CD4-positive, alpha-beta T cell treated with Interleukin-12 subunit alpha and Interleukin-12 subunit beta, for 1 hour (primary cell): ENCODE measurements at regions not wholly inside any gene's neighbourhood (a gene's known extent, or its start where the extent isn't known, plus 50 kb on each side); places are given as distances from the start of the nearest gene placed in this dataset.

ENCODE experiments used
- DNase-seq: peaks from one replicate; pipeline ENCODE4 v3.0.0-alpha.2; 2020

DNA sequence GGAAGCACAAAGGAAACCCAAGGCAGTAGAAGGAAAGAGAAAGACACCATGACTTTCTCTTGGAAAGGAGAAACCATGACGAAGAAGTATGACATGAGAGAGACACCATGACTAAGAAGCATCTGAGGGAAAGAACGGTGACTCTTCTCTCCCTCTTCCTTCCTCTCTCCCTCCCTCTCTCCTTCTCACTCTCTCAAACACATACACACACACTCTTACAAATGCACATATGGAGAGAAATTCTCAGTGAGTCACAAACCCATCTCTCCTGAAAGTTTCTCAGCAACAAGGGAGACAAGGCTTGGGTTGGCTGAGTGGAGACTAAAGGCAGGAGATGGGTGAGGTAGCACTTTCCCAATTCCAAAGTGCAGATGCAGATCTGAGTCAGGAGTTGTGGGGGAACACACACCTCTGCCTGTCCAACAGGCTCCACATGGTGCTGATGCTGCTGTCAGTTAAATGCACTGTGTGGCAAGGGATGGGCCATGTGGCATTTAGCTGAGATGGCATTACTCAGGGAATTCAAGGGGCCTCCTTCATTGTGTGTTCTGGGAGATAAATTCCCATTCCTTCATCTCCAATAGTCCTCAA lies 336.7 kb upstream of the C16orf82 start:
- DNase-seq: no peak

DNA sequence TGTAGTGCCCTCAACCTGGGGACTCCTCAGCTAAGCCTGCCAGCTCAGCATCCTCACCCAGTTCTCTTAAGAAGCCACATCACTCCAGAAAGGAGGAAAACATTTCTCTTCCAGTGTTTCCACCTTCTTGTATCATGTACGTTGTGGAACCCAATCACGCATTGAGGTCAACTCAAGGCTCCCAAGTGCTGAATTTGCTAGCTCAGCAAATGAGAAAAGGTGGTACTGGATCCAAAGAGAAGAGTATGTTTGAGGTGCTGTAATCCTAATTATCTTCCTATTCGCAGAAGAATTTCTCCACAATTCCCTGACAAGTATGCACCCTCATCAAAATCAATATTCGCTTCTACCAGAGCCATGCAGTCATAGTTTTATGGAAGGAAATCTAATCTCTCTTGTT lies 335.0 kb upstream of the C16orf82 start:
- no peak for DNase-seq

DNA sequence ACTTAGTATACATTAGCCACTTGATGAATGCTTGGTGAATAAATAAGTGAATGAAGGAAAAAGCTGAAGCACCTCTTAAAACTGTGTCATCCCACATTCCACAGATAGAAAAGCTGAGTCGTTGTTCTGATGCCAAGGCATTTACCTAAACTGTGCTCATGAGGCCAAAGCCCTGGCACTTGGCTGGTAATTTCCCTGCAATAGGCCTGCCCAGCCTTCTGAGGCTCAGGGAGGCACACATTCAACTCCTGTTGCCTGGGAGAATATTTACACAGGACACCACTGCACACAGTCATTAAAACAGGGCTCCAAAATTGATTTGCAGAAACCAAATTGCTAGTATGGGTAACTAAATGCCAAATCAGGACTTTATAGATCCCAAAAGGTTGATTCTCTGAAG lies 333.0 kb upstream of the C16orf82 start:
- no peak for DNase-seq

- no peak for DNase-seq
Measured at GRCh38 chr16:26735521-26735920, 331.2 kb upstream of the C16orf82 start.

- DNase-seq: no peak
Measured at GRCh38 chr16:26736084-26736483, 330.6 kb upstream of the C16orf82 start.

- DNase-seq: no peak
Measured at GRCh38 chr16:26740771-26741170, 326.0 kb upstream of the C16orf82 start.

GRCh38 chr16:26742040-26742439 lies 324.7 kb upstream of the C16orf82 start:
- DNase-seq: no peak

- no peak for DNase-seq
Measured at GRCh38 chr16:26744430-26744829, 322.3 kb upstream of the C16orf82 start.

DNA sequence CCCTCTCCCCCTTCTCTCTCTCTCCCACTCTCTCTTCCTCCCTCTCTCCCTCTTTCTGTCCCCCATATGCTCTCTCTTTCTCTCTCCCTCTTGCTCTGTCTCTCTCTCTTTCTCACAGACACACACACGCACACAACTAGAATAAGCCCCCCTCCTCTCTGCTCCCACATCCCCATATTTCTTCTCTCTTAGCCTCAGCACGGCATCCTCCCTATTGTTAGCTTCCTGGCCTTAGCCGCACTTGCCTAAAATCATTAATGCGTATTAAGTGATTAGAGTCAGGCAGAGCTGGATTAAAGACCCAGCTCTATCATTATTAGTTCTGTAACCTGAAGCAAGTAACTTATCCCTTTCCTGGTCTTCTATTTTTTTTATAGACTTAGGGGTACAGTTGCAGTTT lies 319.0 kb upstream of the C16orf82 start:
- no peak for DNase-seq

GRCh38 chr16:26749072-26749471 lies 317.7 kb upstream of the C16orf82 start:
- DNase-seq: no peak

DNA sequence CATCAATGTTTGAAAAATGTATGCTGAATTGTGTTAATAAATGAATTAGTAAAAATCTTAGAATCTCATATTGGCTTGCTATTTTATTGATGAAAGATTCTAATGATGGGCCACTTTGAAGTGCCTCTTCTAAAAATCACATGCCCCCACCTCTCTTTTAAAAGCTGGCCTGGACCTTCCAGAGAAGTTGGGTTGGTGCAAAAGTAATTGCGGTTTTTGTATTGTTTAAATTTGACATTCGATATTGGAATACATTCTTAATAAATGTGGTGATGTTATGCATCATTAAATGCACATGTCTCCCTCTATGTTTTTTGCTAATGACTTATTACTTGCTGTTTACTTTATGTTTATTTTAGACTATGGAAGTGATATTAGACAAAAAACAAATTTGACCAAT lies 314.6 kb upstream of the C16orf82 start:
- DNase-seq: no peak

- DNase-seq: no peak
Measured at GRCh38 chr16:26756633-26757032, 310.1 kb upstream of the C16orf82 start.

DNA sequence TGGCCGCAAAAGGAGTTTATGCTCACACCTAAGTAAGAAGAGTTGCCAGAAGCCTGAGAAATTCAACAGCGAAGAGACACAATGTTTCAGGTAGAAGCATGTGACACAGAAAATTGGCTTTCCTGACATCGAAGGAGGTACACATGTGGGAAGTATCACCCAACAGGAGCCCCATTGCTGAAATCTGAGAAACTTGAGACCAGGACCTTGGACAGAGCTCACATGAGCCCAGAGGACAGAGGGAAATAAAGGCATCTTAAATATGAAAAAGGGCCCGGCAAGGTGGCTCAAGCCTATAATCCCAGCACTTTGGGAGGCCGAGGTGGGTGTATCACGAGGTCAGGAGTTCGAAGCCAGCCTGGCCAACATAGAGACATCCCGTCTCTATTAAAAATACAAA lies 304.1 kb upstream of the C16orf82 start:
- DNase-seq: no peak

DNA sequence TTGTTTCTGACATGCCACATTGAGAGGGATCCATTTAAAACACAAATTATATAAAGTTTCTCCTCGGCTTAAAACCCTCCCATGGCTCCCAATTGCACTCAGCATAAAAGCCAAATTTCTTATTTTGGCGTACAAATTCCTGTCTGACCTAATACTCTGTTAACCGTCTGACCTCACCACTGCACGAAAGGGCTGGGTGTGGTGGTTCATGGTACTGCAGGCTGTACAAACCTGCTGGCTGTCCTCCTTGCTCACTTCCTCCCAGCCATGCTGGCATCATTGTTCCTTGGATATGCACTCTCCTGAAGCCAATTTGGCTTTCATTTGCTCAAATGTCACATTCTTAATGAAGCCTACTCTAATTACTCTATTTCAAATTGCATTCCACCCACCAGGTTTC lies 301.6 kb upstream of the C16orf82 start:
- no peak for DNase-seq

- no peak for DNase-seq
Measured at GRCh38 chr16:26768385-26769010, 298.2 kb upstream of the C16orf82 start.

DNA sequence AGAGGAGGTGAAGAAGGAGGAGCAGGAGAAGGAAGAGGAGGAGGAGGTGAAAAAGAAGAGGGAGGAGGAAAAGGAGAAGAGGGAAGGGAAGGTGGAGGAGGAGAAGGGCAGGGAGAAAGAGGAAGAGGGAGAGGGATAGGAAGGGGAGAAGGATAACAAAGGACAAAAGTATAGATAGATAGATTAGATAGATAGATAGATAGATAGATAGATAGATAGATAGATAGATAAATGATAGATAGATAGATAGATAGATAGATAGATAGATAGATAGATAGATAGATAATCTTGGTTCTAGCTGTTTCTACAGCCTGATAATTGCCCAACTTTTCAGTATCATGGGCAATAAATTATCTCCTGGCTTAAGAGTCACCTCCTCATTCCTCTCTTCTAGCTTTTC lies 296.2 kb upstream of the C16orf82 start:
- DNase-seq: no peak

DNA sequence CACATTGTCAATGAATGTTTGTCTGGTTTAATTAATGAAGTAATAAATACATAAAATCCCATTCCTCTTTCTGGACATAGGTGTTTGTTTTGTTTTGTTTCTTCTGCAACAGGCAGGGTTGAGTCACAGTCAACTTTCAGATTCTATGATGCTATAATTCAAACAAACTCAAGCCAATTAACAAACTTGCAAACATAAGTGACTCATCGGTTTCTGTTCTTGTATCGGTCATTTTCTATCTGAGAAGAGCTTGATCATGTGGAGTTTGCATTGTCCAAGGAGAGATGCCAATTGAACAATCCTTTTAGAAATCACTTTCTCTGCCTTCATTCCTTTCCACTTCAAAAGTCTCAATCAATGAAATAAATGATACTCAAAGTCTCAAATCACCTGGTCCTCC lies 294.2 kb upstream of the C16orf82 start:
- DNase-seq: no peak

- DNase-seq: no peak
Measured at GRCh38 chr16:26777821-26778220, 288.9 kb upstream of the C16orf82 start.

- no peak for DNase-seq
Measured at GRCh38 chr16:26787924-26788323, 278.8 kb upstream of the C16orf82 start.

DNA sequence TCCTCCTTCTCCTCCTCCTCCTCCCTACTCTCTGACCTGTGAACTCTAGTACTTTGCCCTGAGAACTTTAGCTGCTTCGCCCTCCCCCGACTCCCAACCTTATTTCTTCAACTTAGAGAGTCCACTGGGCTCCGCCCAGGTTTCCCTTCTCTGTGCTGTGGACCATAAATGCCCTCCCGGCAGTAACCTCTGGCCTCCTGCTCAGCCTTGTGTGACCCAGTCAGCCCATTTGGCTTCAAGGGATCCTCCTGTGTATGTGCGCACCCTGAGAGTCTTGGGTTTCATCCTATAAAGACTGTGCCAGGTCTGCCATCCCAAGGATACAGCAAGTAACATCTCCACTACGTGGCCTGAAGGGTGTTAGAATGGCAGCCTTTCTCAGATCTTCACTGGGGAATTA lies 275.6 kb upstream of the C16orf82 start:
- no peak for DNase-seq

- DNase-seq: no peak
Measured at GRCh38 chr16:26795184-26795583, 271.5 kb upstream of the C16orf82 start.

DNA sequence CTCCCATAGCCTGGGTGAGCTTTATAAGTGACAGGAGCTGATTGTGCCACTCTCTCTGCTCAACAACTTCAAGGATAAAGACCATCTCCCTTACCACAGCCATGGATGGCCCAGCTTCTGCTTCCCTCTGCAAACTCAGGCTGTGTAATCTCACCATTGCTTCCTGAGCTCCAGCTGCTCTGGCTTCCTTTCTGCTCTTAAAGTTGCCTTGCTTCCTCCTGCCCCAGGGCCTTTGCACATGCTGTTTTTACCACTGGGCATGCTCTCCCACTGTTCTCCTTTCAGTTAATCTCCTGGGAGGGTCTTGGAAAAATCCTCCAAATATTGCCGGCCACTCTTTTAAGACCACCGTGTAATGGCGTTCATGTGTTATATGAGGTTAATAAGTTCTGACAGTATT lies 265.1 kb upstream of the C16orf82 start:
- DNase-seq: no peak

- DNase-seq: no peak
Measured at GRCh38 chr16:26802440-26802839, 264.3 kb upstream of the C16orf82 start.

DNA sequence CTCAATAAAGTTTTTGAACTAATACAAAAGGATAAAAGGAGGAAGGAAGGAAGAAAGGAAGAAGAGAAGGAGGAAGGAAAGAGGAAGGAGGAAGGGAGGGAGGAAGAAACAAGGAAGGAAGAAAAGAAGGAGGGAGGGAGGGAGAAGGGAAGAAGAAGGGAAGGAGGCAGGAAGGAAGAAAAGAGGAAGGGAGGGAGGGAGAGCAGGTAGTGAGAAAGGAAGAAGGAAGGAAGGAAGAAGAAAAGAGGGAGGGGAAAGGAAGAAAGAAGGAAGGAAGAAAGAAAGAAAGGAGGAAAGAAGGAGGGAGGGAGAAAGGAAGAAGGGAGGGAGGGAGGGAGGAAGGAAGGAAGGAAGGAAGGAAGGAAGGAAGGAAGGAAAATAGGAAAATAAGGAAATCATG lies 263.8 kb upstream of the C16orf82 start:
- DNase-seq: no peak

DNA sequence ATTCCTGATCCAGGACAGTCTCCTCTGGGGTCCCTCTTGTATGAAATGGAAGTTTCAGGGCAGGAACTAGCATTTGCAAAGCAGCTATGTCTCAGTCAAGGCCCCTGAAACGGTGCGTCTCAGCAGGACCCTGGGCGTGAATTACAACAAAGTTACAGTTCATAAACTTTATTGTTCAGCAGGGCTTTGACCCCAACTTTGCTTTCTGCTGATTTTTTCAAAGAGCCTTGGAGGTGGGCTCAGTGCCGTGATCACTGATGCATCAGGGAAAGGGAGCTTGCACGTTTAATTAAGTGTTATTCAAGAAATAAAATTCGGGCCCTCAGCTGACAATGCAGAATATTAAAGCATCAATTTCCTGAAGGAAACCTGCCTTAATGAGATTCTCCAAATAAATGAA lies 260.1 kb upstream of the C16orf82 start:
- no peak for DNase-seq
